OCI-LY7 (cell line): ENCODE measurements at regions not wholly inside any gene's neighbourhood (a gene's known extent, or its start where the extent isn't known, plus 50 kb on each side); places are given as distances from the start of the nearest gene placed in this dataset.

Source experiments
- BruUV-seq: library from RNA; stranded (reverse); fragments of 400-500 nt; replicated peaks from 2 replicates; lab custom pipeline; 2021; lab: Mats Ljungman, UMichigan
- CTCF ChIA-PET: fragments of 300-600 bp; sonication (Branson Sonifier 250); formaldehyde crosslinking; loops from one replicate; lab custom pipeline; 2022; ENCODE audit warnings: antibody characterized with exemption; ENCODE audit not compliant: unreplicated experiment; lab: Charles Lee
- POLR2A ChIA-PET: fragments of 300-600 bp; sonication (Branson Sonifier 250); formaldehyde crosslinking; loops from one replicate; lab custom pipeline; 2022; ENCODE audit warnings: antibody characterized with exemption; lab: Charles Lee
- DNase-seq: peaks from one replicate; pipeline ENCODE4 v3.0.0-alpha.2; 2015; ENCODE audit warnings: low spot score
- H2AFZ ChIP-seq: fragments of 200-600 bp; sonication (generic), shearing (Covaris generic); 2 replicates; pipeline ENCODE4 v1.6.1; 2014; ENCODE audit warnings: mild to moderate bottlenecking, antibody characterized with exemption, low read length, moderate library complexity
- H3K27ac ChIP-seq: fragments of 200-600 bp; sonication (generic); 2 replicates; pipeline ENCODE4 v1.5.1; 2014; ENCODE audit warnings: mixed run types, low read depth, mild to moderate bottlenecking, moderate library complexity, low read length, inconsistent platforms; ENCODE audit not compliant: poor library complexity, severe bottlenecking
- H3K36me3 ChIP-seq: fragments of 200-600 bp; sonication (generic); 2 replicates; pipeline ENCODE4 v1.6.1; 2014; ENCODE audit warnings: mild to moderate bottlenecking, antibody characterized with exemption, low read length, moderate library complexity, mixed read lengths; ENCODE audit not compliant: insufficient read depth
- H3K4me1 ChIP-seq: fragments of 200-600 bp; sonication (generic); 2 replicates; pipeline ENCODE4 v1.5.1; 2014; ENCODE audit warnings: mild to moderate bottlenecking, low read length; ENCODE audit not compliant: insufficient read depth, poor library complexity, severe bottlenecking
- H3K4me2 ChIP-seq: fragments of 200-600 bp; sonication (generic); 2 replicates; pipeline ENCODE4 v1.6.1; 2014; ENCODE audit warnings: mild to moderate bottlenecking, low read length
- H3K4me3 ChIP-seq: fragments of 200-600 bp; sonication (generic); 2 replicates; pipeline ENCODE4 v1.5.1; 2014; ENCODE audit warnings: mild to moderate bottlenecking, low read depth, low read length; ENCODE audit not compliant: poor library complexity, severe bottlenecking
- H3K79me2 ChIP-seq: fragments of 200-600 bp; sonication (generic); 2 replicates; pipeline ENCODE4 v1.6.1; 2016; ENCODE audit warnings: low read depth, mild to moderate bottlenecking, low read length, moderate library complexity, mixed read lengths; ENCODE audit not compliant: insufficient read depth
- H3K9me2 ChIP-seq: fragments of 200-600 bp; sonication (generic); 2 replicates; pipeline ENCODE4 v1.6.1; 2016; ENCODE audit warnings: mild to moderate bottlenecking, low read length, mixed read lengths; ENCODE audit not compliant: insufficient read depth
- H3K9me3 ChIP-seq: fragments of 200-600 bp; sonication (generic); 2 replicates; pipeline ENCODE4 v1.6.1; 2014; ENCODE audit warnings: mild to moderate bottlenecking, mixed run types, low read length, mixed read lengths
- H4K20me1 ChIP-seq: fragments of 200-600 bp; sonication (generic); 2 replicates; pipeline ENCODE4 v1.6.1; 2014; ENCODE audit warnings: mild to moderate bottlenecking, antibody characterized with exemption, low read length, moderate library complexity, mixed read lengths; ENCODE audit not compliant: insufficient read depth
- CTCF ChIP-seq: fragments of 200-600 bp; sonication (generic); conservative IDR thresholded peaks from 2 replicates; pipeline ENCODE4 v1.5.1; 2014; ENCODE audit warnings: mild to moderate bottlenecking, antibody characterized with exemption, low read length, moderate library complexity, mixed read lengths
- EZH2phosphoT487 ChIP-seq: fragments of 200-600 bp; sonication (generic); IDR thresholded peaks from 2 replicates; pipeline ENCODE4 v1.6.1; 2018; ENCODE audit warnings: low read depth, borderline replicate concordance, mild to moderate bottlenecking, mixed run types, antibody characterized with exemption, low read length, moderate library complexity, mixed read lengths
- intact Hi-C: fragments of 100-400 bp; cut with micrococcal nuclease; formaldehyde crosslinking; loops from one replicate; pipeline ENCODE4 v1.10.0; 2022; ENCODE audit not compliant: unreplicated experiment

DNA sequence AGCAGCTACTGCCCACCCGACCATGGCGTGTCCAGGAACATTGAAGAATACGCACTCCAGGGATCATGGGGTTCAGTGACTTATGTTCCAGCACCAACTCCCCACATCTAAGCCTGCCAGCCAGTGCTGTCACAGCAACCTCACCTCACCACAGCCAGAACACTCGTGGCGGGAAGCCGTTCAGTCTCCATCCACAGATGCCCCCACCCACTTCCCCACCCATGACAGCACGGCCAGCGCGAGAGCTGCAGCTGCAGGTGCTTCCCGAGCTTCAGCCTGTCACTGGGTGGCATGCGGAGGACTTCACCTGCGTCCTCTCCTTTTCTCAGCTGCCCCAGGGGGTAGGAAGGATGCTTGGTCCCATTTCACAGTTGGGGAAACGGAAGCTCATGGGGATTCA is 50.3 kb downstream of the RBFOX3 start:
- Histone ChIP-seq H3K9me3 (no peaks in the 10 kb centered on the region), H3K4me1 (no peaks in the 10 kb centered on the region), H3K4me2 (no peak overlapping the region), H3K27ac (no peak overlapping the region), H4K20me1 (no peaks in the 10 kb centered on the region), H3K4me3 (no peak overlapping the region), H3K36me3 (no peaks in the 10 kb centered on the region), H3K79me2 (no peaks in the 10 kb centered on the region), H2AFZ (no peak overlapping the region), H3K9me2 (no peaks in the 10 kb centered on the region)
- no TSS peak for BruUV-seq
- CTCF ChIA-PET: no interaction called here
- TF ChIP-seq CTCF (no peak), EZH2phosphoT487 (no peak)
- DNase-seq: no peak
- intact Hi-C loops: no loop called here
- POLR2A ChIA-PET: no interaction called here

GRCh38 chr17:79559111-79559887 is 51.6 kb downstream of the RBFOX3 start:
- ChIA-PET CTCF (no interaction called here), POLR2A (no interaction called here)
- Histone ChIP-seq H3K79me2 (no peaks in the 10 kb centered on the region), H3K4me2 (no peak overlapping the region), H4K20me1 (no peaks in the 10 kb centered on the region), H3K27ac (no peak overlapping the region), H3K9me3 (no peaks in the 10 kb centered on the region), H3K4me3 (no peak overlapping the region), H2AFZ (no peak overlapping the region), H3K9me2 (no peaks in the 10 kb centered on the region), H3K36me3 (no peaks in the 10 kb centered on the region), H3K4me1 (no peaks in the 10 kb centered on the region)
- DNase-seq: no peak
- BruUV-seq: no TSS peak
- TF ChIP-seq EZH2phosphoT487 (no peak), CTCF (no peak)
- intact Hi-C loops: no loop called here

- Histone ChIP-seq H3K4me3 (no peak overlapping the region), H3K36me3 (no peaks in the 10 kb centered on the region), H3K9me3 (no peaks in the 10 kb centered on the region), H3K4me2 (no peak overlapping the region), H3K79me2 (no peaks in the 10 kb centered on the region), H3K9me2 (no peaks in the 10 kb centered on the region), H4K20me1 (no peaks in the 10 kb centered on the region), H2AFZ (no peak overlapping the region), H3K27ac (no peak overlapping the region), H3K4me1 (no peaks in the 10 kb centered on the region)
- no peak for DNase-seq
- intact Hi-C loops: no loop called here
- TF ChIP-seq CTCF (no peak), EZH2phosphoT487 (no peak)
- BruUV-seq: no TSS peak
- CTCF ChIA-PET: no interaction called here
- POLR2A ChIA-PET: no interaction called here
Measured at GRCh38 chr17:79558091-79558900, 52.6 kb downstream of the RBFOX3 start.
